GM21723 (cell line): ENCODE measurements at regions not wholly inside any gene's neighbourhood (a gene's known extent, or its start where the extent isn't known, plus 50 kb on each side); places are given as distances from the start of the nearest gene placed in this dataset.
"Not testable (repeated sequence)": the region's sequence is repeated elsewhere in the genome, so short reads cannot be mapped to it uniquely, and the experiment has no call there.

Source experiments
- ATAC-seq: cut with Tn5 transposase; IDR thresholded peaks from one replicate; pipeline ENCODE4 v1.9.1; 2021; ENCODE audit warnings: mild to moderate bottlenecking, moderate library complexity; ENCODE audit not compliant: unreplicated experiment

GRCh38 chrX:34279866-34280560, 147.9 kb upstream of the FAM47A start:
- no peak for ATAC-seq

- ATAC-seq, result no peak
Measured at GRCh38 chrX:34275699-34276098, 143.6 kb upstream of the FAM47A start.

GRCh38 chrX:34270434-34270833, 138.3 kb upstream of the FAM47A start:
- ATAC-seq, result no peak

- no peak for ATAC-seq
Measured at GRCh38 chrX:34238896-34239295, 106.8 kb upstream of the FAM47A start.

GRCh38 chrX:34230156-34230555, 98.0 kb upstream of the FAM47A start:
- not testable (repeated sequence) for ATAC-seq

- ATAC-seq, result no peak
Measured at GRCh38 chrX:34227804-34228203, 95.7 kb upstream of the FAM47A start.

- ATAC-seq, result no peak
Measured at GRCh38 chrX:34223574-34223973, 91.5 kb upstream of the FAM47A start.

- ATAC-seq, result no peak
Measured at GRCh38 chrX:34218063-34218462, 85.9 kb upstream of the FAM47A start.

- no peak for ATAC-seq
Measured at GRCh38 chrX:34197946-34198345, 65.8 kb upstream of the FAM47A start.
